Right cardiac atrium (tissue), 5 donors: ENCODE measurements at regions not wholly inside any gene's neighbourhood (a gene's known extent, or its start where the extent isn't known, plus 50 kb on each side); places are given as distances from the start of the nearest gene placed in this dataset.

ENCODE experiments used
- ATAC-seq, 2 donors: fragments of 200-7000 bp; cut with Tn5 transposase; one replicate each; pipeline versions ENCODE4 v1.8.0 to v1.9.1; 2020; ENCODE audit warnings: moderate library complexity in 2 of 2, mild to moderate bottlenecking in 1 of 2
- DNase-seq, 3 donors: peaks; one replicate each; pipeline ENCODE4 v3.0.0-alpha.2; 2020
- H3K27ac ChIP-seq: one replicate; pipeline ENCODE4 v1.5.1; 2013; ENCODE audit warnings: mild to moderate bottlenecking, low read length, control low read depth, moderate library complexity
- H3K27me3 ChIP-seq: one replicate; pipeline ENCODE4 v1.6.1; 2013; ENCODE audit not compliant: control insufficient read depth, insufficient read depth
- H3K4me1 ChIP-seq: one replicate; pipeline ENCODE4 v1.6.1; 2013; ENCODE audit warnings: low read length; ENCODE audit not compliant: control insufficient read depth, insufficient read depth
- H3K4me3 ChIP-seq: one replicate; pipeline ENCODE4 v1.5.1; 2013; ENCODE audit warnings: low read length, control low read depth
- H3K9me3 ChIP-seq: one replicate; pipeline ENCODE4 v1.6.1; 2013; ENCODE audit warnings: low read length; ENCODE audit not compliant: control insufficient read depth
- WGBS: extraction: QIAGEN DNeasy Blood & Tissue Kit; methylation state at CpG from one replicate; pipeline ENCODE4 v1.1.7; 2013; 5-methylcytosine and 5-hydroxymethylcytosine counted together
- intact Hi-C, 4 donors: fragments of 100-400 bp; cut with DNase I; formaldehyde crosslinking; loops; one replicate each; pipeline versions ENCODE4 v1.11.0 to v1.14.0; 2022 to 2023
- donor health status: healthy with polysubstance abuse.
- donor health status: DM: no; HTN: yes; CAD: no.
- donor health status: DM: no; HTN: no; CAD: no.
- donor health status: DM: no; HTN: yes; CAD: no; lungs with severe emphysema.
- donor health status: DM: yes; HTN: yes; CAD: no.

GRCh38 chr5:167969998-167970397 is 321.4 kb upstream of the WWC1 start:
- Histone ChIP-seq H3K27me3 (no peaks in the 10 kb centered on the region), H3K4me3 (no peak overlapping the region), H3K4me1 (no peaks in the 10 kb centered on the region), H3K9me3 (no peaks in the 10 kb centered on the region), H3K27ac (no peak overlapping the region)
- no peak for DNase-seq
- ATAC-seq, result no peak
- WGBS, result 65% methylated on average over 4 of the region's 4 CpGs
- intact Hi-C loops, result no loop called here

- intact Hi-C loops, result no loop called here
- no peak for DNase-seq
- WGBS, result 50% methylated on average over 3 of the region's 3 CpGs
- Histone ChIP-seq H3K4me3 (no peak overlapping the region), H3K27me3 (no peaks in the 10 kb centered on the region), H3K9me3 (no peaks in the 10 kb centered on the region), H3K4me1 (no peaks in the 10 kb centered on the region), H3K27ac (no peak overlapping the region)
- ATAC-seq, result peak in 1 of 2 donors; percentile 29
Observed at GRCh38 chr5:167971706-167972105, 319.7 kb upstream of the WWC1 start.

- intact Hi-C loops, result no loop called here
- no peak overlapping the region for H3K4me3 ChIP-seq
- DNase-seq (no peak), ATAC-seq (no peak)
- no peak overlapping the region for H3K27ac ChIP-seq
- no peaks in the 10 kb centered on the region for H3K4me1 ChIP-seq
- no peaks in the 10 kb centered on the region for H3K9me3 ChIP-seq
- no peaks in the 10 kb centered on the region for H3K27me3 ChIP-seq
- 90% methylated on average over 4 of the region's 4 CpGs for WGBS
Observed at GRCh38 chr5:167973126-167973525, 318.3 kb upstream of the WWC1 start.

GRCh38 chr5:167984951-167985350 is 306.5 kb upstream of the WWC1 start:
- DNase-seq, result no peak
- H3K27ac ChIP-seq, result no peak overlapping the region
- H3K4me1 ChIP-seq, result no peaks in the 10 kb centered on the region
- H3K27me3 ChIP-seq, result no peaks in the 10 kb centered on the region
- WGBS, result 47% methylated on average over 1 of the region's 1 CpG
- no peaks in the 10 kb centered on the region for H3K9me3 ChIP-seq
- no peak overlapping the region for H3K4me3 ChIP-seq
- ATAC-seq, result no peak
- intact Hi-C loops, result no loop called here

GRCh38 chr5:167985373-167985772 is 306.1 kb upstream of the WWC1 start:
- Histone ChIP-seq H3K27ac (no peak overlapping the region), H3K27me3 (no peaks in the 10 kb centered on the region), H3K9me3 (no peaks in the 10 kb centered on the region), H3K4me3 (no peak overlapping the region), H3K4me1 (no peaks in the 10 kb centered on the region)
- DNase-seq (no peak), ATAC-seq (no peak)
- intact Hi-C loops, result no loop called here
- 55% methylated on average over 8 of the region's 8 CpGs for WGBS

- no peaks in the 10 kb centered on the region for H3K4me1 ChIP-seq
- peak overlapping the region; percentile 26 for H3K27ac ChIP-seq
- no peaks in the 10 kb centered on the region for H3K9me3 ChIP-seq
- intact Hi-C loops, result no loop called here
- no peaks in the 10 kb centered on the region for H3K27me3 ChIP-seq
- ATAC-seq, result peak in 1 of 2 donors; percentile 58
- no peak overlapping the region for H3K4me3 ChIP-seq
- 54% methylated on average over 12 of the region's 12 CpGs for WGBS
- peak in 1 of 3 donors; percentile 30 for DNase-seq
Observed at GRCh38 chr5:167987490-167988280, 303.8 kb upstream of the WWC1 start.

GRCh38 chr5:167992868-167993267 is 298.6 kb upstream of the WWC1 start:
- intact Hi-C loops, result no loop called here
- H3K9me3 ChIP-seq, result no peaks in the 10 kb centered on the region
- ATAC-seq, result no peak
- H3K4me3 ChIP-seq, result no peak overlapping the region
- WGBS, result 77% methylated on average over 11 of the region's 11 CpGs
- no peaks in the 10 kb centered on the region for H3K4me1 ChIP-seq
- no peaks in the 10 kb centered on the region for H3K27me3 ChIP-seq
- H3K27ac ChIP-seq, result no peak overlapping the region
- no peak for DNase-seq

GRCh38 chr5:167993771-167994170 is 297.7 kb upstream of the WWC1 start:
- Histone ChIP-seq H3K4me3 (no peak overlapping the region), H3K9me3 (no peaks in the 10 kb centered on the region), H3K4me1 (no peaks in the 10 kb centered on the region), H3K27me3 (no peaks in the 10 kb centered on the region), H3K27ac (no peak overlapping the region)
- WGBS, result 56% methylated on average over 3 of the region's 3 CpGs
- DNase-seq (no peak), ATAC-seq (no peak)
- intact Hi-C loops, result no loop called here

GRCh38 chr5:167995844-167996425 is 295.5 kb upstream of the WWC1 start:
- no peaks in the 10 kb centered on the region for H3K27me3 ChIP-seq
- DNase-seq (no peak), ATAC-seq (no peak)
- peaks cover 4% of the 10 kb centered on the region for H3K4me1 ChIP-seq
- H3K4me3 ChIP-seq, result no peak overlapping the region
- H3K9me3 ChIP-seq, result no peaks in the 10 kb centered on the region
- intact Hi-C loops, result no loop called here
- 84% methylated on average over 11 of the region's 11 CpGs for WGBS
- no peak overlapping the region for H3K27ac ChIP-seq

GRCh38 chr5:167998148-167998767 is 293.2 kb upstream of the WWC1 start:
- no peaks in the 10 kb centered on the region for H3K9me3 ChIP-seq
- H3K27ac ChIP-seq, result peak overlapping the region; percentile 25
- intact Hi-C loops, result no loop called here
- DNase-seq (no peak), ATAC-seq (peak; percentile 70 to 80)
- H3K4me1 ChIP-seq, result peaks cover 6% of the 10 kb centered on the region
- H3K27me3 ChIP-seq, result no peaks in the 10 kb centered on the region
- 46% methylated on average over 6 of the region's 6 CpGs for WGBS
- H3K4me3 ChIP-seq, result no peak overlapping the region

GRCh38 chr5:167999182-167999581 is 292.3 kb upstream of the WWC1 start:
- intact Hi-C loops, result no loop called here
- peaks cover 6% of the 10 kb centered on the region for H3K4me1 ChIP-seq
- ATAC-seq (peak; percentile 57 to 80), DNase-seq (no peak)
- H3K4me3 ChIP-seq, result no peak overlapping the region
- 58% methylated on average over 2 of the region's 2 CpGs for WGBS
- no peaks in the 10 kb centered on the region for H3K9me3 ChIP-seq
- no peaks in the 10 kb centered on the region for H3K27me3 ChIP-seq
- H3K27ac ChIP-seq, result peak overlapping the region; percentile 98
